ENCODE measurements at regions not wholly inside any gene's neighbourhood (a gene's known extent, or its start where the extent isn't known, plus 50 kb on each side); places are given as distances from the start of the nearest gene placed in this dataset.

DNA sequence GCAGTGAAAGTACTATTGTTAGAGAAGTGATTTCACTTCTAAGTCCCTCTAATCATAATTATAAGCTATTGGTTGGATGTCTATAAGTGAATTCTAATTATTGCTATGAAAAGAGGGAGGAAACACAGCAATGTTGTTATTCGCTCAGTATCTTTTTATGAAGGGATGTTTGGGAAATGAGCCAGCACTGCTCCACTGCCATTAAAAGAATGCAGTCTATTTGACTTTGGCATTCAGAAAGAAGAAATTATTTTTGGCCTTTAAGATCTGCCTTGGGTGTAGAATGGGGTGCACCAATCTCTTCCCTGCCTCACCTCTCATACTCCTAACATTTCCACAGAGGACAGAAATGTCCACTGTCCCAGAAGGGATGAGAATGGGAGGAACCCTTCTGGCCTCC, 332.0 kb downstream of the SPATA31D1 start:
- TF ChIP-seq POLR2AphosphoS5 (IDR thresholded peaks at IDR 0.05; ENCODE audit: low read depth, low read length) (no peak), TAF1 (IDR thresholded peaks at IDR 0.05; ENCODE audit: low read depth, low read length) (no peak), POLR2A (IDR thresholded peaks at IDR 0.05; ENCODE audit: low read depth, low read length) (no peak), SPI1 (IDR thresholded peaks at IDR 0.05; ENCODE audit: low read depth, low read length) (no peak), POU2F2 (IDR thresholded peaks at IDR 0.05; ENCODE audit: low read depth, low read length) (no peak), PAX5 (IDR thresholded peaks at IDR 0.05; ENCODE audit: insufficient read depth, low read length, severe bottlenecking) (no peak)

Data from GM12891 (cell line).